ENCODE measurements at regions not wholly inside any gene's neighbourhood (a gene's known extent, or its start where the extent isn't known, plus 50 kb on each side); places are given as distances from the start of the nearest gene placed in this dataset.

GRCh38 chr11:129503646-129504045 lies 128.0 kb downstream of the BARX2 start:
- Histone ChIP-seq H3K9me3 (ENCODE audit: control insufficient read depth in 1 of 2, insufficient read depth in 1 of 2, low read length in 2 of 2) (no peaks in the 10 kb centered on the region), H3K36me3 (ENCODE audit: insufficient read depth, low read length) (no peaks in the 10 kb centered on the region), H3K27me3 (ENCODE audit: control insufficient read depth in 1 of 2, insufficient read depth in 2 of 2, low read length in 2 of 2) (no peaks in the 10 kb centered on the region), H3K4me3 (ENCODE audit: low read length) (no peak overlapping the region), H3K27ac (ENCODE audit: low read depth in 1 of 2, low read length in 2 of 2) (no peak overlapping the region), H3K4me1 (ENCODE audit: insufficient read depth, low read length) (no peaks in the 10 kb centered on the region)
- Mint-ChIP-seq H3K4me1 (ENCODE audit: low read depth) (no peaks in the 10 kb centered on the region), H3K9me3 (peaks cover 15% of the 10 kb centered on the region), H3K27ac (no peak overlapping the region), H3K36me3 (ENCODE audit: low read depth) (no peaks in the 10 kb centered on the region), H3K4me3 (no peak overlapping the region), H3K27me3 (no peaks in the 10 kb centered on the region)
- DNase-seq (no peak), ATAC-seq (ENCODE audit: poor library complexity) (no peak)
- no peak for TF ChIP-seq CTCF (IDR thresholded peaks at IDR 0.05)
- ChIA-PET CTCF (no interaction called here), POLR2A (no interaction called here)
- intact Hi-C loops (cut with DNase I, micrococcal nuclease) = no loop called here

DNA sequence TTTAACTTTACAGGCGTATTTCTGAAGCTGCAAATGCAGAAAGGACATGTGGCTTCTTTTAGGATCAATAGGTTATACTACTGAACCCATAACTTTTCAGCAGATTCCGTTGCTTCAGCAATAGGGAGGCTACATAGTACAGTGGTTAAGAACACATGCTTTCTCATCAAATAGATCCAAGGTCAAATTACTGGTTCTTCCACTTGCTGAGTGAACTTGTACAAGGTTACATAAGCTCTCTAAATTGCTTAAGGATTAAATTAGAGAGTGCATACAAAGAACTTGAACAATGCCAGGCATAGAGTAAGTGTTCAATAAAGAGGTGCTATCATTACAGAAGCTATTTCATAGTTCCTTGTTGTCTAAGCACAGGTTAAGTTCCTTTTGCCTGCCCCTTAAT lies 129.6 kb downstream of the BARX2 start:
- no peak overlapping the region for H3K4me3 Mint-ChIP-seq
- TF ChIP-seq CTCF (IDR thresholded peaks at IDR 0.05) = no peak
- H3K4me1 ChIP-seq (ENCODE audit: insufficient read depth, low read length) = no peaks in the 10 kb centered on the region
- ATAC-seq (ENCODE audit: poor library complexity) (no peak), DNase-seq (no peak)
- no peak overlapping the region for H3K27ac Mint-ChIP-seq
- no peaks in the 10 kb centered on the region for H3K4me1 Mint-ChIP-seq (ENCODE audit: low read depth)
- ChIA-PET CTCF (interaction anchor here (0.6 kb wide), 1 partner anchor 188 kb away, joined by 4 read pairs; no protein-coding TSS in a partner anchor), POLR2A (no interaction called here)
- H3K36me3 ChIP-seq (ENCODE audit: insufficient read depth, low read length) = no peaks in the 10 kb centered on the region
- H3K27me3 ChIP-seq (ENCODE audit: control insufficient read depth in 1 of 2, insufficient read depth in 2 of 2, low read length in 2 of 2) = no peaks in the 10 kb centered on the region
- H3K9me3 Mint-ChIP-seq = peaks cover 13% of the 10 kb centered on the region
- no peak overlapping the region for H3K4me3 ChIP-seq (ENCODE audit: low read length)
- no peaks in the 10 kb centered on the region for H3K36me3 Mint-ChIP-seq (ENCODE audit: low read depth)
- H3K27ac ChIP-seq (ENCODE audit: low read depth in 1 of 2, low read length in 2 of 2) = no peak overlapping the region
- no peaks in the 10 kb centered on the region for H3K27me3 Mint-ChIP-seq
- no peaks in the 10 kb centered on the region for H3K9me3 ChIP-seq (ENCODE audit: control insufficient read depth in 1 of 2, insufficient read depth in 1 of 2, low read length in 2 of 2)
- intact Hi-C loops (cut with DNase I, micrococcal nuclease) = no loop called here

DNA sequence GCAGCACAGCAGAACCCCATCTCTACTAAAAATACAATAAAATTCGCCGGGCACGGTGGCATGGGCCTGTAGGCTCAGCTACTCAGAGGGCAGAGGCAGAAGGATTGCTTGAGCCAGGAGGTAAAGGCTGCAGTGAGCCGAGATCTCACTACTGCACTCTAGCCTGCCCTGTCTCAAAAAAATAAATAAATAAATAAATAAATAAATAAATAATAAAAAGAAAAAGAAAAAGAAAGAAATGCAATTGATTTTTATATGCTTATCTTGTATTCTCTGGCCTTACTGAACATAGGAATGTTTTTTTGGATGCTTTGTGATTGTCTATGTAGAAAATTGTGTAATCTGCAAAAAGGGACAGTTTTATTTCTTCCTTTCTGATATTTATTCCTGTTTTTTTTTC lies 132.5 kb downstream of the BARX2 start:
- Histone ChIP-seq H3K27ac (ENCODE audit: low read depth in 1 of 2, low read length in 2 of 2) (no peak overlapping the region), H3K9me3 (ENCODE audit: control insufficient read depth in 1 of 2, insufficient read depth in 1 of 2, low read length in 2 of 2) (peaks cover 0 to 11% of the 10 kb centered on the region in 2 experiments), H3K36me3 (ENCODE audit: insufficient read depth, low read length) (no peaks in the 10 kb centered on the region), H3K4me3 (ENCODE audit: low read length) (no peak overlapping the region), H3K27me3 (ENCODE audit: control insufficient read depth in 1 of 2, insufficient read depth in 2 of 2, low read length in 2 of 2) (no peaks in the 10 kb centered on the region), H3K4me1 (ENCODE audit: insufficient read depth, low read length) (no peaks in the 10 kb centered on the region)
- intact Hi-C loops (cut with DNase I, micrococcal nuclease) = no loop called here
- Mint-ChIP-seq H3K4me3 (no peak overlapping the region), H3K9me3 (peaks cover 6% of the 10 kb centered on the region), H3K27ac (no peak overlapping the region), H3K36me3 (ENCODE audit: low read depth) (no peaks in the 10 kb centered on the region), H3K27me3 (no peaks in the 10 kb centered on the region), H3K4me1 (ENCODE audit: low read depth) (no peaks in the 10 kb centered on the region)
- CTCF ChIA-PET = no interaction called here
- ATAC-seq (ENCODE audit: poor library complexity) (no peak), DNase-seq (no peak)
- POLR2A ChIA-PET = no interaction called here
- TF ChIP-seq CTCF (IDR thresholded peaks at IDR 0.05) = no peak

Measured in CD4-positive, alpha-beta T cell (primary cell).